MCF 10A (cell line): ENCODE measurements at regions not wholly inside any gene's neighbourhood (a gene's known extent, or its start where the extent isn't known, plus 50 kb on each side); places are given as distances from the start of the nearest gene placed in this dataset.

Source experiments
- BruUV-seq: library from RNA; stranded (reverse); fragments of 400-500 nt; replicated peaks from 2 replicates; lab custom pipeline; 2021; lab: Mats Ljungman, UMichigan
- CTCF ChIA-PET: fragments of 300-600 bp; sonication (Branson Sonifier 250); formaldehyde crosslinking; extraction: SDS; loops from one replicate; lab custom pipeline; 2021; ENCODE audit warnings: antibody characterized with exemption, inconsistent platforms; lab: Yijun Ruan, JAX
- POLR2A ChIA-PET: fragments of 300-600, 350-650 bp; sonication (Branson Sonifier 250); formaldehyde crosslinking; extraction: SDS; loops from one replicate; lab custom pipeline; 2020; ENCODE audit warnings: antibody characterized with exemption, inconsistent platforms; lab: Yijun Ruan, JAX
- DNase-seq: peaks from one replicate; pipeline ENCODE4 v3.0.0-alpha.2; 2018; ENCODE audit not compliant: unreplicated experiment
- H3K27ac Mint-ChIP-seq: one replicate; pipeline ENCODE4 v1.8.0; 2022; ENCODE audit warnings: mild to moderate bottlenecking, low read depth, mixed read lengths; ENCODE audit not compliant: unreplicated experiment
- H3K27me3 Mint-ChIP-seq: one replicate; pipeline ENCODE4 v1.8.0; 2022; ENCODE audit warnings: mixed read lengths; ENCODE audit not compliant: insufficient read depth, unreplicated experiment
- H3K36me3 Mint-ChIP-seq: one replicate; pipeline ENCODE4 v1.8.0; 2022; ENCODE audit warnings: mild to moderate bottlenecking, moderate library complexity, mixed read lengths; ENCODE audit not compliant: insufficient read depth, unreplicated experiment
- H3K4me1 Mint-ChIP-seq: one replicate; pipeline ENCODE4 v1.8.0; 2022; ENCODE audit warnings: mixed read lengths; ENCODE audit not compliant: insufficient read depth, unreplicated experiment
- H3K4me3 Mint-ChIP-seq: one replicate; pipeline ENCODE4 v1.8.0; 2022; ENCODE audit warnings: mild to moderate bottlenecking, moderate library complexity, mixed read lengths; ENCODE audit not compliant: unreplicated experiment
- H3K9me3 Mint-ChIP-seq: one replicate; pipeline ENCODE4 v1.8.0; 2022; ENCODE audit warnings: mixed read lengths; ENCODE audit not compliant: unreplicated experiment
- CTCF ChIP-seq: fragments of 200-600 bp; IDR thresholded peaks from one replicate; pipeline ENCODE4 v1.8.0; 2022; ENCODE audit warnings: antibody characterized with exemption, mild to moderate bottlenecking; ENCODE audit not compliant: unreplicated experiment
- intact Hi-C: fragments of 100-400 bp; cut with micrococcal nuclease; formaldehyde crosslinking; loops from 2 replicates; pipeline ENCODE4 v1.14.1; 2022

- Mint-ChIP-seq H3K36me3 (peaks cover 5% of the 10 kb centered on the region), H3K4me1 (peaks cover 7% of the 10 kb centered on the region), H3K27me3 (no peaks in the 10 kb centered on the region), H3K4me3 (no peak overlapping the region), H3K9me3 (no peaks in the 10 kb centered on the region), H3K27ac (no peak overlapping the region)
- CTCF ChIA-PET = no interaction called here
- intact Hi-C loops = no loop called here
- POLR2A ChIA-PET = interaction anchor here (0.6 to 1.1 kb wide), 2 partner anchors 10 to 127 kb away, joined by 4 read pairs; no protein-coding TSS in a partner anchor
- no TSS peak for BruUV-seq
- DNase-seq = peak; percentile 27
- no peak for TF ChIP-seq CTCF
These were observed 227.1 kb upstream of the NREP start for GRCh38 chr5:111984044-111984443.

- no peaks in the 10 kb centered on the region for H3K27me3 Mint-ChIP-seq
- no peak for TF ChIP-seq CTCF
- peaks cover 7% of the 10 kb centered on the region for H3K4me1 Mint-ChIP-seq
- ChIA-PET CTCF (no interaction called here), POLR2A (interaction anchor here (0.6 to 1.1 kb wide), 2 partner anchors 9 to 128 kb away, joined by 4 read pairs; no protein-coding TSS in a partner anchor)
- DNase-seq = no peak
- H3K27ac Mint-ChIP-seq = no peak overlapping the region
- intact Hi-C loops = no loop called here
- BruUV-seq = no TSS peak
- H3K9me3 Mint-ChIP-seq = no peaks in the 10 kb centered on the region
- H3K4me3 Mint-ChIP-seq = no peak overlapping the region
- H3K36me3 Mint-ChIP-seq = peaks cover 5% of the 10 kb centered on the region
These were observed 226.5 kb upstream of the NREP start for GRCh38 chr5:111983459-111983858.

GRCh38 chr5:111977436-111977829 is 220.4 kb upstream of the NREP start:
- no peaks in the 10 kb centered on the region for H3K27me3 Mint-ChIP-seq
- H3K4me1 Mint-ChIP-seq = no peaks in the 10 kb centered on the region
- H3K9me3 Mint-ChIP-seq = no peaks in the 10 kb centered on the region
- no peak overlapping the region for H3K4me3 Mint-ChIP-seq
- intact Hi-C loops = no loop called here
- no peak for DNase-seq
- ChIA-PET POLR2A (no interaction called here), CTCF (no interaction called here)
- TF ChIP-seq CTCF = no peak
- BruUV-seq = no TSS peak
- peaks cover 5% of the 10 kb centered on the region for H3K36me3 Mint-ChIP-seq
- H3K27ac Mint-ChIP-seq = no peak overlapping the region

DNA sequence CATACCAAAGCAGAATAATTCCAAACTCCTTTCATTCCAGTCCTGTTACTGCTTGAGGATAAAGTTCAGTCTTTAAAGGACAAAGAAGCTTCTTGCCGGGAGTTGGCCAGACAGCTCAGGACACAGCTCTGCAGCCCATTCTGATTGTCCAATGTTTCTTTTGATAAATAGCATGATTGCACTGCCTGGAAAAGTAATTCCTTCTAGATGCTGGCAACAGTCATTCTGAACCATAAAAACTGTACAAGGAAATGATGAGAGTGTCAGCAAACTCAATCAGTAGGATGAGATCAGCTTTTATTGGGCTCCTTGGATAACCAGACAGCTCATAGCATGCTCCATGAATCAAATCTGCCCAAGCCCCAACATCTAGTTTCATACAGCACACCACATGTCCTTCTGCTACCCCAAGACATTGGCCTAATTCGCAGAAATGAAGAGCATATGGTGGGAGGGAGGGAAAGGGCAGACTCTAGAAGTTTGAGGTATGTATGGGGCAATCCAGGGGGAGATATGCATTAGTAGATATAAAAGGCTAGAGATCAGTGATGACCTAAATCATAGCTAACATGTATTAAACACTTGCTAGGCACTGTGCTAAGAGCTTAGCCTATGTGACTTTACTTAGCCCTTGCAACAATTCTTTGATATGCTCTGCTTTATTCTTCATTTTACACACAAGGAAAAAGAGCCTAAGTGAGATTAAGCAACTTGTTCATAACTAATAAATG is 219.9 kb upstream of the NREP start:
- intact Hi-C loops = no loop called here
- no TSS peak for BruUV-seq
- DNase-seq = no peak
- no peaks in the 10 kb centered on the region for H3K4me1 Mint-ChIP-seq
- H3K36me3 Mint-ChIP-seq = peaks cover under 1% of the 10 kb centered on the region
- ChIA-PET CTCF (no interaction called here), POLR2A (no interaction called here)
- no peaks in the 10 kb centered on the region for H3K27me3 Mint-ChIP-seq
- no peaks in the 10 kb centered on the region for H3K9me3 Mint-ChIP-seq
- H3K4me3 Mint-ChIP-seq = no peak overlapping the region
- no peak overlapping the region for H3K27ac Mint-ChIP-seq
- TF ChIP-seq CTCF = no peak
